ENCODE measurements at regions not wholly inside any gene's neighbourhood (a gene's known extent, or its start where the extent isn't known, plus 50 kb on each side); places are given as distances from the start of the nearest gene placed in this dataset.

- no peak for DNase-seq
Measured at GRCh38 chr13:109593230-109593629, 193.2 kb downstream of the IRS2 start.

- no peak for DNase-seq
Measured at GRCh38 chr13:109592770-109593169, 193.6 kb downstream of the IRS2 start.

- DNase-seq = no peak
Measured at GRCh38 chr13:109587689-109588088, 198.7 kb downstream of the IRS2 start.

- DNase-seq = no peak
Measured at GRCh38 chr13:109586509-109587346, 199.7 kb downstream of the IRS2 start.

- no peak for DNase-seq
Measured at GRCh38 chr13:109584844-109585361, 201.5 kb downstream of the IRS2 start.

- no peak for DNase-seq
Measured at GRCh38 chr13:109577191-109577700, 209.1 kb downstream of the IRS2 start.

- DNase-seq = no peak
Measured at GRCh38 chr13:109576331-109576813, 210.0 kb downstream of the IRS2 start.

- no peak for DNase-seq
Measured at GRCh38 chr13:109575821-109576220, 210.6 kb downstream of the IRS2 start.

GRCh38 chr13:109572389-109572788 is 214.0 kb downstream of the IRS2 start:
- no peak for DNase-seq

- no peak for DNase-seq
Measured at GRCh38 chr13:109569958-109570711, 216.2 kb downstream of the IRS2 start.

- DNase-seq = no peak
Measured at GRCh38 chr13:109568339-109568818, 218.0 kb downstream of the IRS2 start.

- DNase-seq = no peak
Measured at GRCh38 chr13:109567315-109567714, 219.1 kb downstream of the IRS2 start.

GRCh38 chr13:109565877-109566276 is 220.5 kb downstream of the IRS2 start:
- no peak for DNase-seq

- no peak for DNase-seq
Measured at GRCh38 chr13:109548374-109548773, 238.0 kb downstream of the IRS2 start.

GRCh38 chr13:109547942-109548341 is 238.4 kb downstream of the IRS2 start:
- no peak for DNase-seq

- no peak for DNase-seq
Measured at GRCh38 chr13:109545931-109546330, 240.5 kb downstream of the IRS2 start.

- DNase-seq = no peak
Measured at GRCh38 chr13:109541081-109541480, 245.3 kb downstream of the IRS2 start.

- DNase-seq = no peak
Measured at GRCh38 chr13:109537584-109537983, 248.8 kb downstream of the IRS2 start.

- DNase-seq = no peak
Measured at GRCh38 chr13:109533350-109533749, 253.0 kb downstream of the IRS2 start.

- no peak for DNase-seq
Measured at GRCh38 chr13:109529964-109530363, 256.4 kb downstream of the IRS2 start.

GRCh38 chr13:109521719-109522118 is 264.7 kb downstream of the IRS2 start:
- no peak for DNase-seq

GRCh38 chr13:109517517-109517916 is 268.9 kb downstream of the IRS2 start:
- no peak for DNase-seq

- DNase-seq = no peak
Measured at GRCh38 chr13:109516186-109516585, 270.2 kb downstream of the IRS2 start.
